ENCODE measurements at regions not wholly inside any gene's neighbourhood (a gene's known extent, or its start where the extent isn't known, plus 50 kb on each side); places are given as distances from the start of the nearest gene placed in this dataset.
"Not testable (repeated sequence)": the region's sequence is repeated elsewhere in the genome, so short reads cannot be mapped to it uniquely, and the experiment has no call there.

- DNase-seq (ENCODE audit: low read depth in 4 of 4, low spot score in 1 of 4), result not testable (repeated sequence)
Measured at GRCh38 chr10:64924306-64924705, 1403.1 kb downstream of the REEP3 start.

GRCh38 chr10:64952042-64952441, 1430.8 kb downstream of the REEP3 start:
- no peak for DNase-seq (ENCODE audit: low read depth in 4 of 4, low spot score in 1 of 4)

GRCh38 chr10:64956441-64956840, 1435.2 kb downstream of the REEP3 start:
- DNase-seq (ENCODE audit: low read depth in 4 of 4, low spot score in 1 of 4), result no peak

GRCh38 chr10:64959116-64959515, 1437.9 kb downstream of the REEP3 start:
- no peak for DNase-seq (ENCODE audit: low read depth in 4 of 4, low spot score in 1 of 4)

- no peak for DNase-seq (ENCODE audit: low read depth in 4 of 4, low spot score in 1 of 4)
Measured at GRCh38 chr10:64959883-64960282, 1438.7 kb downstream of the REEP3 start.

- DNase-seq (ENCODE audit: low read depth in 4 of 4, low spot score in 1 of 4), result no peak
Measured at GRCh38 chr10:64973391-64973790, 1452.2 kb downstream of the REEP3 start.

- no peak for DNase-seq (ENCODE audit: low read depth in 4 of 4, low spot score in 1 of 4)
Measured at GRCh38 chr10:64976150-64976549, 1454.9 kb downstream of the REEP3 start.

- DNase-seq (ENCODE audit: low read depth in 4 of 4, low spot score in 1 of 4), result no peak
Measured at GRCh38 chr10:64977915-64978314, 1456.7 kb downstream of the REEP3 start.

- DNase-seq (ENCODE audit: low read depth in 4 of 4, low spot score in 1 of 4), result no peak
Measured at GRCh38 chr10:64996886-64997285, 1475.7 kb downstream of the REEP3 start.

- no peak for DNase-seq (ENCODE audit: low read depth in 4 of 4, low spot score in 1 of 4)
Measured at GRCh38 chr10:65010845-65011244, 1489.6 kb downstream of the REEP3 start.

- DNase-seq (ENCODE audit: low read depth in 4 of 4, low spot score in 1 of 4), result no peak
Measured at GRCh38 chr10:65017523-65017922, 1496.3 kb downstream of the REEP3 start.

GRCh38 chr10:65024886-65025285, 1503.7 kb downstream of the REEP3 start:
- DNase-seq (ENCODE audit: low read depth in 4 of 4, low spot score in 1 of 4), result no peak

- no peak for DNase-seq (ENCODE audit: low read depth in 4 of 4, low spot score in 1 of 4)
Measured at GRCh38 chr10:65030263-65030662, 1509.1 kb downstream of the REEP3 start.

GRCh38 chr10:65032867-65033769, 1511.9 kb downstream of the REEP3 start:
- DNase-seq (ENCODE audit: low read depth in 4 of 4, low spot score in 1 of 4), result no peak

- no peak for DNase-seq (ENCODE audit: low read depth in 4 of 4, low spot score in 1 of 4)
Measured at GRCh38 chr10:65033957-65034356, 1512.8 kb downstream of the REEP3 start.

- no peak for DNase-seq (ENCODE audit: low read depth in 4 of 4, low spot score in 1 of 4)
Measured at GRCh38 chr10:65040796-65041195, 1519.6 kb downstream of the REEP3 start.

- DNase-seq (ENCODE audit: low read depth in 4 of 4, low spot score in 1 of 4), result no peak
Measured at GRCh38 chr10:65041307-65041706, 1520.1 kb downstream of the REEP3 start.

- DNase-seq (ENCODE audit: low read depth in 4 of 4, low spot score in 1 of 4), result no peak
Measured at GRCh38 chr10:65042496-65042895, 1521.3 kb downstream of the REEP3 start.

- no peak for DNase-seq (ENCODE audit: low read depth in 4 of 4, low spot score in 1 of 4)
Measured at GRCh38 chr10:65046831-65047230, 1525.6 kb downstream of the REEP3 start.

- DNase-seq (ENCODE audit: low read depth in 4 of 4, low spot score in 1 of 4), result not testable (repeated sequence)
Measured at GRCh38 chr10:65052111-65052510, 1530.9 kb downstream of the REEP3 start.

GRCh38 chr10:65053397-65053796, 1532.2 kb downstream of the REEP3 start:
- DNase-seq (ENCODE audit: low read depth in 4 of 4, low spot score in 1 of 4), result not testable (repeated sequence)

- not testable (repeated sequence) for DNase-seq (ENCODE audit: low read depth in 4 of 4, low spot score in 1 of 4)
Measured at GRCh38 chr10:65053831-65054351, 1532.7 kb downstream of the REEP3 start.

GRCh38 chr10:65054701-65055100, 1533.5 kb downstream of the REEP3 start:
- not testable (repeated sequence) for DNase-seq (ENCODE audit: low read depth in 4 of 4, low spot score in 1 of 4)

Data from stimulated activated CD4-positive, alpha-beta T cell treated with anti-CD3 and anti-CD28 coated beads, Interleukin-1b, Interleukin-23, amount 100 ng/mL, for 24 hours (primary cell).